Activated CD8-positive, alpha-beta memory T cell treated with anti-CD3 and anti-CD28 coated beads for 1 hour (primary cell): ENCODE measurements at regions not wholly inside any gene's neighbourhood (a gene's known extent, or its start where the extent isn't known, plus 50 kb on each side); places are given as distances from the start of the nearest gene placed in this dataset.
"Not testable (repeated sequence)": the region's sequence is repeated elsewhere in the genome, so short reads cannot be mapped to it uniquely, and the experiment has no call there.

Experiments
- DNase-seq, 2 donors: peaks; one replicate each; pipeline ENCODE4 v3.0.0-alpha.2; 2020; ENCODE audit warnings: low read depth in 1 of 2; ENCODE audit errors: extremely low read depth in 1 of 2

DNA sequence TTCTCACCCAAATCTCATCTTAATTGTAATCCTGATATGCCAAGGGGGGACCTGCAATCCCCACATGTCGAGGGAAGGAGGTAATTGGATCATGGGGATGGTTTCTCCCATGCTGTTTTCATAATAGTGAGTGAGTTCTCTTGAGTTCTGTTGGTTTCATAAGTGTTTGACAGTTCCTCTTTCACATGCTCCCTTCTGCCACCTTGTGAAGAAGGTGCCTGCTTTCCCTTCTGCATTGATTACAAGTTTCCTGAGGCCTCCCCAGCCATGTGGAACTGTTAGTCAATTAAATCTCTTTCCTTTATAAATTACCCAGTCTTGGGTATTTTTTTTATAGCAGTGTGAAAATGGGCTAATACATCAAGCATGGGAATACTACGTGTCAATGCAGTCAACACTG lies 925.0 kb upstream of the MAN1A1 start:
- DNase-seq = no peak

DNA sequence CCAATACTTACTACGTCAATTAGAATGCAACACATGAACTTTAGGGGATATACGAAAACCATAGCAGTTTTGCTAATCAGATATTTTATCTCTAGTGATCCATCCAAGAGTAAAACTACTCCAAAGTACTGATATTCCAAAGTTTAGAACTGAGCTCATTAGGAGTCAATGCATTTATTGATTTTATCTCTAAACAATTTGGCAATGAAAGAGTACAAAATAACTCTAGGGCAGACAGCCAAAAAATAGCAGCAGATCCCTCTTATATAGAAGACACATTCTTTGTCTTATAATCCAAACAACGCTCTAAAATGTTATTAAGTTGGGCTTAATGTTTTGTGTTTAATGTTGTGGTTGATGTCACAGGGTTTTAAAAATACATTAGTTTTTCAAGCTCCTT lies 923.9 kb upstream of the MAN1A1 start:
- no peak for DNase-seq

GRCh38 chr6:120272038-120272437 lies 922.5 kb upstream of the MAN1A1 start:
- DNase-seq = no peak

DNA sequence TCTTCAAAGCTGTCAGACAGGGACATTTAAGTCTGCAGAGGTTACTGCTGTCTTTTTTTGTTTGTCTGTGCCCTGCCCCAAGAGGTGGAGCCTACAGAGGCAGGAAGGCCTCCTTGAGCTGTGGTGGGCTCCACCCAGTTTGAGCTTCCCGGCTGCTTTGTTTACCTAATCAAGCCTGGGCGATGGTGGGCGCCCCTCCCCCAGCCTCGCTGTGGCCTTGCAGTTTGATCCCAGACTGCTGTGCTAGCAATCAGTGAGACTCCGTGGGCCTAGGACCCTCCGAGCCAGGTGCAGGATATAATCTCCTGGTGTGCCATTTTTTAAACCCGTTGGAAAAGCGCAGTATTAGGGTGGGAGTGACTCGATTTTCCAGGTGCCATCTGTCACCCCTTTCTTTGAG lies 918.7 kb upstream of the MAN1A1 start:
- not testable (repeated sequence) for DNase-seq

- no peak for DNase-seq
Measured at GRCh38 chr6:120262354-120262753, 912.8 kb upstream of the MAN1A1 start.

GRCh38 chr6:120260636-120261035 lies 911.1 kb upstream of the MAN1A1 start:
- no peak for DNase-seq

DNA sequence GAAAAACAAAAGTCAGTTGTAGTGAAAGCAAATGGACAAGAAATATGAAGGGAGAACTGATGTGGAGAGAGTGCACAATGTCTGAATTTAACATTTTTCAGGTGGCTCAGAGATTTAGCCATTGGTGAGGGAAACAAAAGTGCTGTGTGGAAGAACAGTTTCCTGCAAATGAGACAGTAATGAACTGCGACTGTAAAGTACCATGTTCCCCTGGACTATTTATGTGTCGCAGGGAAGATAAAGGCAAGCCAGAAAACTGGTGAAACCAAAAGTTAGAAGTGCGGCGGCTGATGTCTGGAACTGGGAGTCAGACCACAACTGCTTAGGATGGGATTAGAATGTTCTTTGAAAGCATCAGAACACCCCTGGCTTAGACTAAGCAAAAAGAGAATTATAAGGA lies 905.1 kb upstream of the MAN1A1 start:
- no peak for DNase-seq

DNA sequence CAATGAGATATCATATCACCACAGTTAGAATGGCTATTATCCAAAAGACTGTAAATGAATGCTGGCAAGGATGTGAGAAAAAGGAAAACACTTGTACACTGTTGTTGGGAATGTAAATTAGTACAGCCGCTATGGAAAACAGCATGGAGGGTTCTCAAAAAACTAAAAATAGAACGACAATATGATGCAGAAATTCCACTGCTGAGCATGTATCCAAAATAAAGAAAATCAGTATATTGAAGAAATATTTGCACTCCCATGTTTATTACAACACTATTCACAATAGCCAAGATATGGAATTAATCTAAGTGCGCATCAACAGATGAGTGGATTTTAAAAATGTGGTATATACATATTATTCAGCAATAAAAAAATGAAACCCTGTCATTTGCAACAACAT lies 898.9 kb upstream of the MAN1A1 start:
- DNase-seq = no peak

DNA sequence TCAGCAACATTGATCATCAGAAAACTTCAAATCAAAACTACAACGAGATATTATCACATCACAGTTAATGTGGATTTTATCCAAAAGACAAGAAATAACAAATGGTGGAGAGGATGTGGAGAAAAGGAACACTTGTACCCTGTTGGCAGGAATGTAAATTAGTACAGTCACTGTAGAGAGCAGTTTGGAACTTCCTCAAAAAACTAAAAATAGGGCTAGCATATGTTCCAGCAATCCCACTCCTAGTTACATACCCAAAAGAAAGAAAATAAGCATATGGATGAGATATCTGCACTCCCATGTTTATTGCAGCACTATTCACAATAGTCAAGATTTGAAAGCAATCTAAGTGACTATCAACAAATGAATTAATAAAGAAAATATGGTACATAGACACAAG lies 887.7 kb upstream of the MAN1A1 start:
- DNase-seq = no peak

GRCh38 chr6:120230008-120230407 lies 880.4 kb upstream of the MAN1A1 start:
- DNase-seq = no peak

GRCh38 chr6:120228297-120228696 lies 878.7 kb upstream of the MAN1A1 start:
- no peak for DNase-seq

DNA sequence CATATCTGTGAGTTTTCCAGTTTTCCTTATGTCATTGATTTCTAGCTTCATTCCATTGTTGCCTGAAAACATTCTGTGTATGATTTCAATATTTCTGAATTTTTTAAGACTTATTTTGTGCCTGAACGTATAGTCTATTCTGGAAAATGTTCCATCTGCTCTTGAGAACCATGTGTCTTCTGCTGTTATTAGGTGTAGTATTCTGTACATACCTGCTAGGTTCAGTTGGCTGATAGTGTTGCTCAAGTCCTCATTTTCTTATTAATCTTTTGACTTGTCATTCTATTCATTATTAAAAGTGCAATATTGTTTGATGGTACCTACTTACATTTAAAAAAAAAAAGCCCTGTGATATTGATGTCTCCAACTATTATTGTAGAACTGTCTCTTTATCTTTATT lies 869.8 kb upstream of the MAN1A1 start:
- DNase-seq = no peak

- DNase-seq = no peak
Measured at GRCh38 chr6:120214088-120214499, 864.5 kb upstream of the MAN1A1 start.

DNA sequence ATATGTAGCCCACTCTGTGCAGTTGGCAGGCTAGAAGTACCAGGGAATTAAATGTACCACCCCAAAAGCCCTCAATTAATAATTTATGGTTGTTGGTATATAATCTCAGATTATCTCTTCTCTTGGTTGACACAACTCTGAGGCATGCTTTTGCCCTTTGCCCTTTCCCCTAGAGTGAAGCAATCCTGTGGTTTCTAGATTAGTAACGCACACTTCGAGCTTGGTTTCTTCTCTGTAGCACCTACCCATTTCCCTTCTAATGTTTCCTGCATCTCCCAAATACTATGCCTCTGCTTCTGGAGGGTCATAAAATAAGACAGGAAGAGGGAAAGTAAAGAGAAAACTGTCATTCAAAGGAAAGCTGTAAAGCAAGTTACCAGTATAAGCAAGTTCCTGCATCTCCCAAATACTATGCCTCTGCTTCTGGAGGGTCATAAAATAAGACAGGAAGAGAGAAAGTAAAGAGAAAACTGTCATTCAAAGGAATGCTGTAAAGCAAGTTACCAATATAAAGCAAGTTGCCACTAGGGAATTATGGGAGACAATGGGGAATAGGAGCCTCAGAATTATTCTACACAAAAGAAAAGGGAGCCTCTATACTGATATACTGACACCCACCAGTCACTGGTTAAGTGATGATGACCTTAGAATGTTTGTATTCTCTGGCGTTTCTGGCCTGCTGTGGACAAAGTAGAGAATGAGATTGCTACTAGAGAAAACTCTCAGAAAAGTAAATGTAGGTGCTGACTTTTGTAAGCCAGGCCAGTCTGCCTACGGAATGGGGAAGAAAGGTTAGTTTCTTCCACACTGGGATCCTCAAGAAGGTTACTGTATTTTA lies 862.6 kb upstream of the MAN1A1 start:
- DNase-seq = no peak

DNA sequence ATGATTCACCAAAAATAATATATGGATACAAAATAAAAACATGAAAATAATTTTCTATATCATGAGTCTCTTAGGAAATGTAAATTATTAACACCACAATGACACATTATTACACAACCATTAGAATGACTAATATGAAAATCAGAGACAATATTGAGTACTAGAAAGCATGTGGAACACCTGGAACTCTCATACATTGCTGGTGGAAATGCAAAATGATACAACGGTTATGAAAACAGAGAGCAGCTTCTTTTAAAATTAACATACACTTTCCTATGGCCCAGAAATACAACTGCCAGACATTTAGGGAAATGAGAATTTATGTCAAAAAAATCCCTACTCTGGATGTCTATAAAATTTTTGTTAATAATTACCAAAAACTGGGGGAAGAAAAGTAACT lies 853.3 kb upstream of the MAN1A1 start:
- DNase-seq = no peak

- DNase-seq = no peak
Measured at GRCh38 chr6:120200853-120201252, 851.3 kb upstream of the MAN1A1 start.

DNA sequence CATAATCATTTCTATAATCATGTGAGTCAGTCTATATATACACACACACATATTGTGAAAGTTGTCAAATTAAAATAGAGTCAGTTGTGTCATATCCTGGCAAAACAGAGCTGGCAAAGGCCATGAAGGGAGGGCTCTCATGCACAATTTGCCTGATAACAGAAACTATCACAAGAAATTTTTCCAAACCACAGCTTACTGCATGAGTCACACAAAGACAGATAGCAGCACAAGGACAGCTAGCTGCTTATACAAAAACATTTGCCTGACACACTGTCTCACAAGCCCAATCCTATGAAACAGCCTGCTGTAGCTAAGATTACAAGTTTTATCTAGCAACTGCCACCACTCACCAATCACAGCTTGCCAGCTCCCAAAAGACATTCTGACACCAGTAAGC lies 848.5 kb upstream of the MAN1A1 start:
- no peak for DNase-seq

GRCh38 chr6:120186080-120186479 lies 836.5 kb upstream of the MAN1A1 start:
- no peak for DNase-seq

- no peak for DNase-seq
Measured at GRCh38 chr6:120173250-120173649, 823.7 kb upstream of the MAN1A1 start.

DNA sequence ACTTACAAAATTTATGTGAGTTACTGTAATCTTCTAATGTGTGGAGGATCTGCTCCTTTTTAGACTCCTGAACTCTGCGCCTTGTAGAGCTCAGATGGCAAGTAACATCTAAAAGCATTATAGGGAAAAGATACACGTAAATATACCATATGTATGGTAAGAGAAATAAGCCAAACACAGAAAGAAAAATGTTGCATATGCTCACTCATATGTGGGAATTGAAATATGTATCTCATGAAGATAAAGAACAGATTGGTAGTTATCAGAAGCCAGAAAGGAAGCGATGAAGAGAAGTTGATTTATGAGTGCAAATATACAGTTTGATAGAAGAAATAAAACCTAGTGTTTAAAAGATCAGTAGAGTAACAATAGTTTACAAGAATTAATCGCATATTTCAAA lies 815.0 kb upstream of the MAN1A1 start:
- DNase-seq = no peak

GRCh38 chr6:120157873-120158272 lies 808.3 kb upstream of the MAN1A1 start:
- no peak for DNase-seq

GRCh38 chr6:120147071-120147871 lies 797.7 kb upstream of the MAN1A1 start:
- no peak for DNase-seq
